Activated CD4-positive, alpha-beta T cell treated with anti-CD3 and anti-CD28 coated beads, Interleukin-2, Interleukin-4, amounts not matched to agents 100 ng/mL and 50 ng/mL, durations not matched to agents 16 hours and 8 hours (primary cell): ENCODE measurements at regions not wholly inside any gene's neighbourhood (a gene's known extent, or its start where the extent isn't known, plus 50 kb on each side); places are given as distances from the start of the nearest gene placed in this dataset.

ENCODE experiments used
- DNase-seq: peaks from one replicate; pipeline ENCODE4 v3.0.0-alpha.2; 2020; ENCODE audit warnings: low spot score

DNA sequence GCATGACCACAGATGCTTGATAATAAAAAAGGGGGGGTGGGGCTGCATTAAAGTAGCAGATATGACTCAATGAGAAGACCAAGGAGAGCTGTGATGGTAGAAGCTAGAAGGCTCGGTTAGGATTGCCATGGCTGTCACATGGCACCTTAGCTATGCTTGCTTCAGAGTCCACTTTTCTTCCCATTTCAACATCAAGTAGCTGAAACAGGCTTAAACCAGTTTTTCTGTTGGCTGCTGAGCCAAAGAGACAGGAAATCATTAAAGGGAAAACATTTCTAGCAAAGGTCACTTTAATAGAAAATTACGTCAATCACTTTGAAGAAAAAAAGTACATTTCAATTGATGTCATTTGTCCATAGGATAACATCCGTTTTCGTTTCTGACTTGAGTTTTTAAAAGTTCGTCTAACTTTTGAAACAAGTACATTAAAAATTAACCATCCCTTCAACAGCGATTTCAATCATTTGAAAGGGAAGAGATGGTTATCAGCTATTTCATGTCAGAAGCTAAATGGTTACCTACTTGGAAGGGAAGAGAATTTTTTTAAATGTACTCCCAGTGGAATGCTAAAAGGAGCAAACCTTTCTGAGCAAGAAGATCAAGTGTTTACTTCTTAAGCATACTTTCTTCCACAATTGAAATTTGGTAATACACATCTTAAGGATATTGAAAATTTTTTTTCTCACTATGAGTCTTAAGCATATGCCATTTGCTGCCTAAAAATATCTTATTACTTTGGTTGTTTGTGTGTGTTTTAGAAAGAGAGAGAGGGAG is 488.1 kb upstream of the PRMT6 start:
- no peak for DNase-seq

DNA sequence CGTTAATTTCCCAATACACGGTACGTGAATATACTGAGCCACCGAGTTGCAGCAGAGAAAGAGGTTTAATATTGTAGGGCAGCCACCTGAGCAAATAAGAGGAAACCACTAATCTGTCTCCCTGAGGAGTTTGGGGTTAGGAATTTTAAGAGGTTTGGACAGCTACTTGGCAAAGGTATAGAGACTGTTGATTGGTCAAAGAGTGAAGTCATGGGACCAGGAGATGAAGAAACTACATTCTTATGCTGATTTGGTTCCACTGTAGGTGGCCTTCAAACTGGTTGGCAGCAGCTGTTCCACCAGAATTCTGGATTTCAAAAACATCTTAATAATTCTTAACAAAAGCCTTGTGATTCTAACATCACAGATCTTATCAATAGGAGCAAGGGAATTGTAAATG is 485.4 kb upstream of the PRMT6 start:
- DNase-seq = no peak

GRCh38 chr1:106584107-106584506 is 472.4 kb upstream of the PRMT6 start:
- DNase-seq = no peak

DNA sequence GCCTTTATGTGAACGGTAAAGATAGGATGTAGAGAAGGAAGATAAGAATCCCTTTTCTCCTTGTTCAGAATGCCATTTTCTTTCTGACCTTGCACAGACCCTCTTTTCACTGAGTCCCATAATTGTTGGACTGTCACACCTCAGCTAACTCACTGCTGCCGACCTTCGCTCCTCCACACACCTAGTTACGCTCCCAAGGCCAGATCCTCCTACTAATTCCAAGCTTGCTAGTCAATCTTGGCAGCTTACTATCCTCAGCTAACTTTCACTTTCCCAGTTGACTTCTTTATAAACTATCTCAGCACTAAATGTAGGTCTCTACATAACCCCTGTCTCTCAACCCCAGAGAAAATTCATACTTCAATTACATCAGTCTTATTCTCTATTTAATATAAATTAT is 471.8 kb upstream of the PRMT6 start:
- DNase-seq = no peak

DNA sequence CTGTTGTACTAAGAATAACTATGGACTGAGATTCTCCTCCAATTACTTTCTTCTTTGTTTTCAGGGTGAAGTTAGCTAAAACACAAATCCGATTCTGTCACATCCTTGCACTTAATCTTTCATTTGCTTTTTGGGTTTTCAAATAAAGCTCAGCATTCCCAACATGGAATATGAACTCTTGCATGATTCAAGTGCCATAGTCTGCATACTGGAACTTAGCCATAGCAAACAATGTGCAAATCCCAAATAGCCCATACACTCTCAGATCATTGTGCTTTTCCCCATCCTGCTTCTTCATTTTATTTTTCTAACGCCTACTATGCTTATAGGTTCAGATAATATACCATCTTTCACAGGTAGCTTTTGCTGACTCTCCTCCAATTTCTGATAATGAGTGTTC is 455.8 kb upstream of the PRMT6 start:
- no peak for DNase-seq

- DNase-seq = no peak
These were observed 452.9 kb upstream of the PRMT6 start for GRCh38 chr1:106603616-106604015.

DNA sequence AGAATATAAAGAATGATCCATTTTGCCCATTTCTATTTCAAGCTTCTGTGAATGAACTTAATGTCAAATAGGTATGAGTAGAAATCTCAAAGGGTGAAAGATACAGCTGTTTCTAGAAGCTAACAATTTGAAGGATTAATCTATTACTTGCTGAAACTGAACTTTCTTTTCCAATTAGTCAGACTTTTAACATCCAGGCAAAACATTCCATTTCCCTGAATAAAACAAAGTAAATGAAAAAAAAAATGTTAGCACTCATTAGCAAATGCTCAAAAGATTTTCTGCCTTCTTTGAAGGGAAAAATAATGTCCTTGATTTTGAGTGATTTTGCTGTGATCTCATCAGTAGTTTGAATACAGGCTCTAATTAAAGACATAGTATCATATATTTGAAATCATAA is 447.6 kb upstream of the PRMT6 start:
- no peak for DNase-seq

DNA sequence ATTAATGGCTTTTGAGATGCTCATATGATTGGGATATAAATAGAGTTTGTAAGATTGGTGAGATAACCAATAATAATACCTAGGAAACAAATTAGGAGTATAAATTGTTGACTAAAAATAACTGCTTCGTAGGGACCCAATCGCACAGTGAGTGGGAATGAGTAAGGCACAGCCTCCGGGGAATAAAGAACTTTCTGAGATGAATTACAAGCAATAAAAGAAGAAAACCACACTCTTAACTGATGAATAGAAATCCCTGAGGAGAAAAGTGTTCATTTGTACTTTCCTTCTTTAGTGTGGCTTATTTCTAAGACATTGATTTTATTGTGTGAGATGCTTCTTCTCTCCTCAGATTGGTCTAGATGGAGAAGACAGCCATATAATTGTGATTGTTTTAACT is 443.4 kb upstream of the PRMT6 start:
- DNase-seq = no peak

- DNase-seq = no peak
These were observed 442.6 kb upstream of the PRMT6 start for GRCh38 chr1:106613861-106614260.

DNA sequence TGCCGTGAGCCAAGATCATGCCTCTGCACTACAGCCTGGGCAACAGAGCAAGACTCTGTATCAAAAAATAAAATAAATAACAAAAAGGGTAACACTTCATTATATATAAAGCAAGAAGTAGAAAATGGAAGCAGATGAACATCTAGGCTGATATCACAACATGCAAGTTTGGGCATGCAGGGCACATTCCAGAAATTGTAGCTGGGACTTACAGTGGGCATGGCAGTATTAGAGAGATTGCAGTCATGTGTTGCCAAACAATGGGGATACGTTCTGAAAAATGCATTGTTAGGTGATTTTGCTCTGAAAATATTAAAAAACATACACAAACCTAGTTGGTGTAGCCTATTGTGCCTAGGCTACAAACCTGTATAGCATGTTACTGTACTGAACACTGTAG is 441.0 kb upstream of the PRMT6 start:
- no peak for DNase-seq

DNA sequence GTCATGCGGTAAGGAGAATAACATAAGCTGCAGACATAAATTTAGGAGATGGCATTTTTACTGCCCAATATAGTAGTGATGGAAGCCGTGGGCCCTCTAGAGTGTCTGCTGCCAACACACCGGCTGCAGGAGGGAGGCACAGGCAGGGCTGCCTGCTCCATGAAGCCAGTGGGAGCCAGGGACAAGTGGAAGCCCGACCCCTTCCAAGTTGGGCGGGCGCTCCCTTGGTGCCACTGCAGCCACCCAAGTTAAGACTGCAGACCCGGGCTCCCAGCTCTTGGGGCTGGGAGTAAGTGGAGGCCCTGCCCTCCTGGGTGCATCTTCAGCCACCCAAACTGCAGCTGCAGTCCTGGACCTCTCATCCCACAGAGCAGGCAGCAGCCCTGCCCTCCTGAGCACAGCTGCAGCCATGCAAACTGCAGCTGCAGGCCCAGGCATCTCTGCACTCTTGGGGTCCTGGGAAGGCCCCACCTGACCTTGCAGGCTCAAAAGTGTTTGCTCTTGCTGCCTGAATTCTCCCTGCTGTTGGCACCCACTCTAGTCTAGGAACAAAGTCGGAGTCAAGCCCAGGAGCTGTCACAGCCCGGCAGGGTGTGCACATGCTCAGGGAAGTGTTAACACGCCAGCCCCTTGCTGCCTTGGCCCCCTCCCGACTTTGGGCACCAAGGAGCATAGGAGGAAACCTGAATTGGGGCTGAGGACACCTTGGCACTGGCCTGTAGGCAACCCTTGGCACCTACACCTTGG is 437.2 kb upstream of the PRMT6 start:
- DNase-seq = no peak

- no peak for DNase-seq
These were observed 436.7 kb upstream of the PRMT6 start for GRCh38 chr1:106619827-106620134.

- no peak for DNase-seq
These were observed 435.9 kb upstream of the PRMT6 start for GRCh38 chr1:106620521-106620954.

DNA sequence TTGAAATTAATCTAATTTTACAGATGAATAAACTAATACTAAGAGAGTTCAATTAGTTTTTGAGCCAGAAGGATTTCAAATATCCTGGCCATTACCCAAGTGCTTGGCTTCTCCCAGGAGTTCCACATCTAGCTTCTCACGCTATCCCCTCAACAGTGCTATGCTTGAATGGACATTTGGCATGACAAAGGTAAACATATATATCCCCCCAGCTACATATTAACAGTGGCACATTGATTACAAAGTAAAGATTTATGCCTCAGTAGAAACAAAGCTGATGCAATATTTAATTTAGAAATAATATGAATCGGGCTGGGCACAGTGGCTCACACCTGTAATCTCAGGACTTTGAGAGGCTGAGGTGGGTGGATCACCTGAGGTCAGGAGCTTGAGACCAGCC is 434.6 kb upstream of the PRMT6 start:
- DNase-seq = no peak

GRCh38 chr1:106637566-106637965 is 418.9 kb upstream of the PRMT6 start:
- DNase-seq = no peak

DNA sequence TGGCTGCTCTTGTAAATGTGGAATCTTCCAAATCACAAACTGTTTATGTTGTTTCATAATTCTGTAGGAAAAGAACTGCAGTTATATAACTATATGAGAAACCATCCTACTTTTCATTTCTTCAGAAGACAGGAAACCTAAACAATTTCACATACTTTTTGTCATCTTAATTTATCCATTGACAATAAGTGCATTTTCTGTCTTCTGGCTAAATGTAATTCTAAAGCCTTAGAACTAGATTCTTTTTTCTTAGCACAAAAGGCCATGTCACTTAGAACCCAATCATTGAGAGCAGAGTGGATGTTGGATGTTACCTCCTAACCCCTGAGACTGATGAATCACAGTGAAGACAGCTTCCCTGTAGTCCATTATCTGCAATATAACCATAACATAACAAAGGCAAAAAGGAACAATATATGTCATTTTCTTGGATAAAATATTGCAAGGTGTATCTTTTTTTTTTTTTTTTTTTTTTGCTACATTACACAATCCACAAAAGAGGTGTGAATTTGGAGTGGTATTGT is 410.2 kb upstream of the PRMT6 start:
- no peak for DNase-seq

- DNase-seq = no peak
These were observed 409.7 kb upstream of the PRMT6 start for GRCh38 chr1:106646816-106647215.

DNA sequence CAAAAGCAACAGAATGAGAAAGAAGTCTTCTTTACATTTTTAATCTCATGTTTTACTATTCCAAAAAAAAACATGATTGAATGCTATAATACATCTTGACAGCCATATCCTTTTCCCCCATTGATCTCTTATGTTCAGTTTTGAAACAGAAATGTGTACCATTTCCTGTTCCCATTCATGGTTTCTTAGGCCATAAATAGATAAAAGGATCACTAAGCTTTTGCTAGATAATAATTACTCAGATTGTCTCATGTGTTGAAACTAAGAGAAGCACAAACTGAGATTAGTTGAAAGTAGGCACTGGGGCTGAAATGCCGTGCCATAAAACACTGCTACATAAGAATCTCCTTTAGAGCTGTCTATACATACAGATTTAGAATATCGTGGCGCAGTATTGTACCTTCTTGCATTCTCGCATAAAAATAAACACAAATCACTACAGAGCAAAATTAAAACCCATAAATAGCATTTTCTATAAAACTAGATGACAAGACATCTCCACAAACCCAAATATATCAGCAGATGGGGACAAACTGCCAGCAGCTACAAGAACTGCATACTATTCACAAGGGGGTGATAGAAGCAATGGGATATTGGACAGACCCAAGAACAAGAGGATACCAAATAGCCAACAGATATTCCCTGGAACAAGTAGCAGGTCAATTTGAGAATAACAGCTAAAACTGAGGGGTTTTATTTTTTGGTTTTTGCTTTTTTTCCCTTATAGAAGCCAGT is 405.3 kb upstream of the PRMT6 start:
- DNase-seq = no peak

GRCh38 chr1:106659490-106660244 is 396.8 kb upstream of the PRMT6 start:
- DNase-seq = no peak

- DNase-seq = no peak
These were observed 380.9 kb upstream of the PRMT6 start for GRCh38 chr1:106675558-106675957.

GRCh38 chr1:106676021-106676420 is 380.5 kb upstream of the PRMT6 start:
- DNase-seq = no peak

DNA sequence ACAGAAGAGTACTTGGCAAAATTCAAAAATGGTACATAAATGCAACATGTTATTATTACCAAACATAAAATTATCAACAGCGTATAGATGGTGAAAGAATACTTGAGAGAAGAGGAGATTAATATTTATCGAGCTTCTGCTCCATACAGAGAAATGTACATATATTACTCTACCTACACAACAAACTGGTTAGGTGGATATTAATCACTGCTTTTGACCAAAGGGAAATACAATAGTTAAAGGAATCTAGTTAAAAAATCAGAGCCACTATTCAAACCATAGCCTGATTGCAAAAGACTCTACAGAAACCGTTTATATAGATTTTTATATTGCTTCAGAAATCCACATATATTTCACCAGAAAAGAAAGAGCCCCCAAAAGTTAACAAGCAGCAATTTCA is 379.3 kb upstream of the PRMT6 start:
- DNase-seq = no peak
